Vagina (tissue), 2 donors: ENCODE measurements at regions not wholly inside any gene's neighbourhood (a gene's known extent, or its start where the extent isn't known, plus 50 kb on each side); places are given as distances from the start of the nearest gene placed in this dataset.

Experiments used
- DNase-seq, 2 donors: peaks; one replicate each; pipeline ENCODE4 v3.0.0-alpha.2; 2017; ENCODE audit errors: extremely low spot score in 2 of 2
- H3K27ac ChIP-seq: fragments of 200-600 bp; sonication (generic); one replicate; pipeline ENCODE4 v1.5.1; 2019
- H3K27me3 ChIP-seq: fragments of 200-600 bp; sonication (generic); one replicate; pipeline ENCODE4 v1.5.1; 2019
- H3K36me3 ChIP-seq, 2 donors: fragments of 200-600 bp; sonication (generic); one replicate each; pipeline ENCODE4 v1.5.1; 2017 to 2019
- H3K4me1 ChIP-seq: fragments of 200-600 bp; sonication (generic); one replicate; pipeline ENCODE4 v1.5.1; 2019
- H3K4me3 ChIP-seq, 2 donors: fragments of 200-600 bp; sonication (generic); 1 replicate in 1 of 2; 2 replicates in 1 of 2; pipeline ENCODE4 v1.5.1; 2016 to 2019
- H3K9me3 ChIP-seq: fragments of 200-600 bp; sonication (generic); one replicate; pipeline ENCODE4 v1.5.1; 2019
- POLR2A ChIP-seq, 2 donors: fragments of 450-650 bp; IDR thresholded peaks; one replicate each; pipeline ENCODE4 v1.6.1; 2017; ENCODE audit warnings: antibody characterized with exemption in 2 of 2, mild to moderate bottlenecking in 2 of 2, moderate library complexity in 2 of 2
- POLR2AphosphoS5 ChIP-seq, 2 donors: sonication (generic); formaldehyde crosslinking; IDR thresholded peaks; one replicate each; pipeline ENCODE4 v1.9.0; 2017; ENCODE audit warnings: antibody characterized with exemption in 2 of 2, mild to moderate bottlenecking in 2 of 2, low read depth in 1 of 2; ENCODE audit not compliant: insufficient read depth in 1 of 2
- intact Hi-C: fragments of 100-400 bp; cut with DNase I; formaldehyde crosslinking; loops from one replicate; pipeline ENCODE4 v1.15.1; 2023
- TF ChIP-seq, protein P1 (sequence below), 3 experiments: fragments of 450-650 bp in 2 of 3; fragments of 200-600 bp in 1 of 3; sonication (generic) in 1 of 3; IDR thresholded peaks; one replicate each; pipeline ENCODE4 v1.5.1; 2017 to 2019; ENCODE audit warnings: antibody characterized with exemption in 3 of 3, mild to moderate bottlenecking in 2 of 3, moderate library complexity in 2 of 3

DNA sequence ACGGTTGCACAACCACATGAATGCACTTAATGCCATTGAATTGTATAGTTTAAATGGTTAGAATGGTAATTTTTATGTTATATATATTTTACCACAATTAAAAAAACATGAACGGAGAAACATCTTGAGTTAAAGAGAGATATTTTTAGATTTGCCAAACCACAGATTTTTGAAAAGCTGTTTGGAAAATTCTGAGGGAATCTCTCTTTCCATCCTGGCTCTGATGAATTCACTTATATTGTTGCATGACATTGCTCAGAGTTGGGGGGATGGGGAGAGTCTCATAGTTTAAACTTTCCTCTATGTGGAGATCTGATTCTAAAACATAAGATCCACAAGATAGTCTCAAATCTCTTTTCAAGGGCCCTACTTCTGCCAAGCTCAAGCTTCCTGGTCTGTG is 275.0 kb upstream of the NPVF start:
- no peak for DNase-seq
- Histone ChIP-seq H3K4me1 (no peaks in the 10 kb centered on the region), H3K27me3 (no peaks in the 10 kb centered on the region), H3K27ac (no peak overlapping the region), H3K36me3 (no peaks in the 10 kb centered on the region), H3K4me3 (no peak overlapping the region), H3K9me3 (no peaks in the 10 kb centered on the region)
- intact Hi-C loops, result no loop called here
- TF ChIP-seq POLR2A (IDR thresholded peaks at IDR 0.05), result no peak
- TF ChIP-seq POLR2AphosphoS5 (IDR thresholded peaks at IDR 0.05; ENCODE audit: insufficient read depth in 1 of 2, low read depth in 1 of 2), result no peak
- TF ChIP-seq, protein P1, sequence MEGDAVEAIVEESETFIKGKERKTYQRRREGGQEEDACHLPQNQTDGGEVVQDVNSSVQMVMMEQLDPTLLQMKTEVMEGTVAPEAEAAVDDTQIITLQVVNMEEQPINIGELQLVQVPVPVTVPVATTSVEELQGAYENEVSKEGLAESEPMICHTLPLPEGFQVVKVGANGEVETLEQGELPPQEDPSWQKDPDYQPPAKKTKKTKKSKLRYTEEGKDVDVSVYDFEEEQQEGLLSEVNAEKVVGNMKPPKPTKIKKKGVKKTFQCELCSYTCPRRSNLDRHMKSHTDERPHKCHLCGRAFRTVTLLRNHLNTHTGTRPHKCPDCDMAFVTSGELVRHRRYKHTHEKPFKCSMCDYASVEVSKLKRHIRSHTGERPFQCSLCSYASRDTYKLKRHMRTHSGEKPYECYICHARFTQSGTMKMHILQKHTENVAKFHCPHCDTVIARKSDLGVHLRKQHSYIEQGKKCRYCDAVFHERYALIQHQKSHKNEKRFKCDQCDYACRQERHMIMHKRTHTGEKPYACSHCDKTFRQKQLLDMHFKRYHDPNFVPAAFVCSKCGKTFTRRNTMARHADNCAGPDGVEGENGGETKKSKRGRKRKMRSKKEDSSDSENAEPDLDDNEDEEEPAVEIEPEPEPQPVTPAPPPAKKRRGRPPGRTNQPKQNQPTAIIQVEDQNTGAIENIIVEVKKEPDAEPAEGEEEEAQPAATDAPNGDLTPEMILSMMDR (IDR thresholded peaks at IDR 0.05), result no peak

DNA sequence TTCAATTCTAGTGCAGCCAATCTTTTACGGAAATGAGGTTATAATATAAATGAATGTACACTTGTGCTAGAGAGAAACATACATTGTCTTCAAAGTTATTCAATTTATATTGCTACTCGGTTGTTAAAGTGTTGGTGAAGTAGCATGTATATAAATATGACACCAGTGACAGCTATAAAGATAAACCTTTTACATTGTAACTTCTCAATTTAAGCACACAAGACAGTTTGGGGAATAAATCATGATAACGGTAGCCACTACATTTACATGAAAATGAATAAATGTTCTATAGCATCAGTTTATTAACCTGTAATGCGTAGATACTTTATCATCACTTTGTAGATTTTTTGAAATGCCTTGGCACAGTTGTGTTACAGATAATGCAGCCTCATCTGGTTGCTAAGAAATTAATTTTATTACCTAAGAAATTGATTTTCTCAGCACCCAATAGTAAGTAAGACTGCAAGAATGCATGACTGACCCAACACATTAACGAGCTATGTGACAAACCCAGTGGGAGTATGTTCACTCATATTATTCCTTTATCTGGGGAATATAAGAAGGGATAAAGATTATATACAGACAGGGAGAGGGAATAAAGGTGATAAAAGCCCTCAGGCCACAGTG is 283.9 kb upstream of the NPVF start:
- no peaks in the 10 kb centered on the region for H3K9me3 ChIP-seq
- H3K27me3 ChIP-seq, result no peaks in the 10 kb centered on the region
- intact Hi-C loops, result no loop called here
- H3K4me3 ChIP-seq, result no peak overlapping the region
- TF ChIP-seq, protein P1 (IDR thresholded peaks at IDR 0.05), result no peak
- no peak for TF ChIP-seq POLR2AphosphoS5 (IDR thresholded peaks at IDR 0.05; ENCODE audit: insufficient read depth in 1 of 2, low read depth in 1 of 2)
- TF ChIP-seq POLR2A (IDR thresholded peaks at IDR 0.05), result no peak
- no peak for DNase-seq
- no peak overlapping the region for H3K27ac ChIP-seq
- H3K36me3 ChIP-seq, result no peaks in the 10 kb centered on the region
- no peaks in the 10 kb centered on the region for H3K4me1 ChIP-seq

DNA sequence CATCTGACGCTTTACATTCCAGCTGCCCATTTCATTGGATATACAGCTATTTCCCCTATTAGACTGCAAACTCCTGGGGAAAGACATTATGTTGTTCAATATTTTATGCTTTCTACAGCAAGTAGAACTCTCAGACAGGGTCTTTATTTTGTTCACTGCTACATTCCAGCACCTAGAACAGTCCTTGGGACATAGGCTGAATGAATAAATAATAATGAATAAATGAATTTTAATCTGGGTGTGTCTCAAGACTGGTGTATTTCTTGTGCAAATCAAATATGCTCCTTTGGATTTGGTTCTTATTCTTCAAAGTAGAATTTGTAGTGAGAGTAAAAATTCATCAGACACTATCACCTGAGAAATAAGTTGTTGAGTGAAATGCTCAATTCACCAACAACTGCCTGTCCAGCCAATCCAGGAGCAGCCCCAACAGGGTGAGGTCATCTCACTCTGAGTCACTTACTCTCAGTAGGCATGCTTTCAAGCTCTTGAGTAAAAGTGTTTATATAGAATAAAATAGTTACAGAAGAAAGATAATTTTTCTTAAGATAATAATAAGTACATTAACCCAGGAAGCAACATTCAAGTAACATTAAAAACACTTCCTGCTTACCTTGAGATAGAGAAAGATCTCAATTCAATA is 287.5 kb upstream of the NPVF start:
- no peak for DNase-seq
- Histone ChIP-seq H3K4me3 (no peak overlapping the region), H3K4me1 (no peaks in the 10 kb centered on the region), H3K27ac (no peak overlapping the region), H3K27me3 (no peaks in the 10 kb centered on the region), H3K36me3 (no peaks in the 10 kb centered on the region), H3K9me3 (no peaks in the 10 kb centered on the region)
- intact Hi-C loops, result no loop called here
- TF ChIP-seq POLR2AphosphoS5 (IDR thresholded peaks at IDR 0.05; ENCODE audit: insufficient read depth in 1 of 2, low read depth in 1 of 2) (no peak), POLR2A (IDR thresholded peaks at IDR 0.05) (no peak)
- TF ChIP-seq, protein P1 (IDR thresholded peaks at IDR 0.05), result no peak

DNA sequence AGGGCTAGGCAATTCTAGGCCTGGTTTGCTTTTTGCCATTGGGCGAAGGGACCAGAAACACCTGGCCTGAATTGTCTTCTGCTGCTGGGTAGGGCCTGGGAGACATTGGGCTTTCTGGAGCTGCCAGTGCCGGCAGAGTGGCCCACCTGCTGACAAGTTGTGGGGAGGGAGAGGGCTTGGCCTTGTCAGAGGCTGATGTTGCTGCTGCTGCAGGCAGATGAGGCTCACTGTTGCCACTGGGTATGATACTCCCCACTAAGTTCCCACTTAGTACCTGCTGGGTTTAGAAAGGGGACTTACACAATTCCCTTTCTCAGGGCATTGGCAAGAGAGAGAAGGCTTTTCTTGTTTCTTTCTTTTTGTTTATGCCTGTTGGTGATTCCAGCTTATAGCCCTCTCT is 289.6 kb upstream of the NPVF start:
- TF ChIP-seq POLR2A (IDR thresholded peaks at IDR 0.05) (no peak), POLR2AphosphoS5 (IDR thresholded peaks at IDR 0.05; ENCODE audit: insufficient read depth in 1 of 2, low read depth in 1 of 2) (no peak)
- TF ChIP-seq, protein P1 (IDR thresholded peaks at IDR 0.05), result no peak
- H3K4me3 ChIP-seq, result no peak overlapping the region
- no peaks in the 10 kb centered on the region for H3K9me3 ChIP-seq
- no peaks in the 10 kb centered on the region for H3K36me3 ChIP-seq
- no peak for DNase-seq
- no peaks in the 10 kb centered on the region for H3K27me3 ChIP-seq
- H3K4me1 ChIP-seq, result no peaks in the 10 kb centered on the region
- H3K27ac ChIP-seq, result no peak overlapping the region
- intact Hi-C loops, result no loop called here

DNA sequence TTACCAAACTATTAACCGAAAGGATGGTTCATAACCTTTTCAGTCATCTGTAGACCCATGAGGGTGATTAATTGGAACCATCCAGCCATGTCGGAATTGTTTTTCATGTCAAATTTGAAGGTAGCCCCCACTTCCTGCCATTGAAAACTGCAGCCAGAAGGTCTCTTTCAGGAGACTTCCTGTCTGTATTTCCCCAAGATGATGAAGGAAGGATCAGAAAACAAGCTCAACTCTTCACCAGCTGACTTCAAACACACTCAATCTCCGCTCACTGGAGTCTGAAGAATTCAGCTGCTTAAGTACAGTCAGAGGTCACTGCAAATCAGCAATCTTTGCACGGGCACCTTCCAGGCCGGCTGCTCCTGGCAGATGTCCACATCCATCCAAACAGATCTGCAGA is 291.7 kb upstream of the NPVF start:
- TF ChIP-seq POLR2AphosphoS5 (IDR thresholded peaks at IDR 0.05; ENCODE audit: insufficient read depth in 1 of 2, low read depth in 1 of 2) (no peak), POLR2A (IDR thresholded peaks at IDR 0.05) (no peak)
- TF ChIP-seq, protein P1 (IDR thresholded peaks at IDR 0.05), result no peak
- Histone ChIP-seq H3K36me3 (no peaks in the 10 kb centered on the region), H3K27ac (no peak overlapping the region), H3K27me3 (no peaks in the 10 kb centered on the region), H3K4me1 (no peaks in the 10 kb centered on the region), H3K9me3 (no peaks in the 10 kb centered on the region), H3K4me3 (no peak overlapping the region)
- no peak for DNase-seq
- intact Hi-C loops, result no loop called here
